ENCODE measurements at regions not wholly inside any gene's neighbourhood (a gene's known extent, or its start where the extent isn't known, plus 50 kb on each side); places are given as distances from the start of the nearest gene placed in this dataset.

DNA sequence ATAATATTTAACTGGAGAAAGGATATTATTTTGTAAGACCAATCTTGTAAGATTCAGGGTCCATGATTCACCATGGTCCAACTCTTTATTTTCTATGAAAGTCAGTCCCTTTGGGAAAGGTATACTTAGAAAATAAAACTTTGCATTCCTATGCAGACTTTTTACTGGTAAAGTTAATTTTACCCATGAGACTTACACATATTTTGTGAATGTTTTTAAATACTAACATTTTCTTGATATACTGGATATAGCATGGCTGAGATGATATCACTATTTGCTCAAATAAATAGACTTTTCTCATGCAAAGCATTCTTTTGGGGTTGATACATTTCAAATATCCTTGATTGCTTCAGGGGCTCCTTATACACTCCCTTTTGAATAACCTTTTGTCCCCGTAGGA is 512.1 kb downstream of the MAN2A1 start:
- no peak overlapping the region for H3K27ac Mint-ChIP-seq
- H3K4me3 Mint-ChIP-seq = no peak overlapping the region
- H3K27me3 Mint-ChIP-seq = no peaks in the 10 kb centered on the region
- H3K9me3 Mint-ChIP-seq = no peaks in the 10 kb centered on the region
- no peak for ATAC-seq
- no peaks in the 10 kb centered on the region for H3K4me1 Mint-ChIP-seq
- H3K36me3 Mint-ChIP-seq = no peaks in the 10 kb centered on the region

DNA sequence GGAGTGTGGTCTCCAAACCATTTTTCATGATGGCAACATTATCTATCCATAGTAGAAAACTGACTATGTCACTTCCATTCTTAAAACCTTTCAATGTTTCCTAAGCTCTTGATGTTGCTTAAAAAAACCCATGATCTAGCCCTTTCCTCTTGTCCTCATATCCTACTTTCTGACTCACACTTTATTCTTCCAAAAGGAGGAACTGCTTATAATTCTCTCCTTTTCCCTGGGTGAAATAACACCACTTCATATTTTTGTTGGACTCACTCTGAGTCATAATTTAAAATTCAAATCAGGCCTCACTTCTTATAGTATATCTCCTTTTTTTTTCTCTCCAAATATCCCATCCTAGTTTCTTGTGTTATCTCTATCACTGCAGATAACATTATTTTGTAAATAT is 513.9 kb downstream of the MAN2A1 start:
- H3K9me3 Mint-ChIP-seq = no peaks in the 10 kb centered on the region
- ATAC-seq = no peak
- H3K36me3 Mint-ChIP-seq = no peaks in the 10 kb centered on the region

DNA sequence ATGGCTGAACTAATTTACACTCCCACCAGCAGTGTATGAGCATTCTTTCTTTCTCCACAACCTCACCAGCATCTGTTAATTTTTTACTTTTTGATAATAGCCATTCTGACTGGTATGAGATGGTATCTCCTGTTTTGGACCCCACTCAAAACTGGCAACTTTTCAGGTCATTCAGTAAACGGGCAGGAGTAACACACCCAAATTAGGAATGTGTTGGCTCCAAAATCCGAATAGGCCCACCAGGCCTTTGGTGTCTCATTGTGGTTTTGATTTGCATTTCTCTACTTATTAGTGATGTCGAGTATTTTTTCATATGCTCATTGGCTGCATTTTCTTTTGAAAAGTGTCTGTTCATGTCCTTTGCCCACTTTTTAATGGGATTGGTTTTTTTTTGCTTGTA is 517.1 kb downstream of the TMEM232 start:
- Mint-ChIP-seq H3K27me3 (no peaks in the 10 kb centered on the region), H3K36me3 (no peaks in the 10 kb centered on the region), H3K27ac (no peak overlapping the region), H3K4me1 (no peaks in the 10 kb centered on the region), H3K9me3 (peaks cover 6% of the 10 kb centered on the region), H3K4me3 (no peak overlapping the region)
- no peak for ATAC-seq

More for the DNA sequence above, 513.9 kb downstream of the MAN2A1 start:
- Mint-ChIP-seq H3K27ac (no peak overlapping the region), H3K4me3 (no peak overlapping the region), H3K4me1 (no peaks in the 10 kb centered on the region), H3K27me3 (no peaks in the 10 kb centered on the region)

DNA sequence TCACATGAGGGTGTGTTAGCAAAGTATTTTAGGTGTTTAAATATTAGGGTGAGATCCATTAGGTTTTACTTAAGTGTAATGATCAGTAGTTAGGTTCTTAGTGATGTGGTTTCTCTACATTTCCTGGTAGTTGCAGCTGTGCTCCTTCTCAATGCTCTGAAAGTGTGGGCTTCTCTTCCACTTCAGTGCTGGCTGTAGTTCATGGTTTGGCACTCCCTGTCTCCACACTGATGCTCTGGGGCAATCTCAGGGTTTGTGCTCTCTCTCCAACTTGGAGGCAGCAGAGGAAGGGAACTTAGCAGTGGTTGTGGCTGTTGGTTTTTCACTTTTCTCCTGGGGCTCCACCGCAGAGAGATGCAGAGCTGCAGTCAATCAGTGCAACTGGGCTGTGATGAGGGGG is 507.5 kb downstream of the TMEM232 start:
- ATAC-seq = no peak
- H3K4me1 Mint-ChIP-seq = no peaks in the 10 kb centered on the region
- no peak overlapping the region for H3K4me3 Mint-ChIP-seq
- H3K27me3 Mint-ChIP-seq = no peaks in the 10 kb centered on the region
- peaks cover 30% of the 10 kb centered on the region for H3K9me3 Mint-ChIP-seq
- no peaks in the 10 kb centered on the region for H3K36me3 Mint-ChIP-seq
- no peak overlapping the region for H3K27ac Mint-ChIP-seq

DNA sequence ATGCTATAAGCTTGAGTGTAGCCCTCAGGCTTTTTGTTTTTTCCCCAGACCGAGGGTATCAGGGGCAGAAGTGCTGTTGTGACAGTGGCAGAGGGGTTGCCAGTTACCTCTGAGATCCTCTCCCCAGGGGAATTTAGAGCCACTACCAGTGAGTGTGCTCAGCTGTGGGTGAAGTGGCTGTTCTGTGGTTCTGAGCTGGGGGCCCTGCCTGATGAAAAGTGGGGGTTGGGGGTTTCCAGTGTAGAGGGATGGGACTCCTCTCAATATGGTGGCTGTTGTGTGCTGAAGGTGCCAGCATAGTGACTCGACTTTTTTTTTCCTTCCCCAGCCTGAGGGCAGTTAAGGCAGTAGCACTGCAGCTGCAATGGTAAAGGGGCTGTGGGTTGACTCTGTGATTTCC is 506.7 kb downstream of the TMEM232 start:
- H3K27me3 Mint-ChIP-seq = no peaks in the 10 kb centered on the region
- H3K4me1 Mint-ChIP-seq = no peaks in the 10 kb centered on the region
- H3K27ac Mint-ChIP-seq = no peak overlapping the region
- peaks cover 30% of the 10 kb centered on the region for H3K9me3 Mint-ChIP-seq
- no peaks in the 10 kb centered on the region for H3K36me3 Mint-ChIP-seq
- no peak overlapping the region for H3K4me3 Mint-ChIP-seq
- no peak for ATAC-seq

DNA sequence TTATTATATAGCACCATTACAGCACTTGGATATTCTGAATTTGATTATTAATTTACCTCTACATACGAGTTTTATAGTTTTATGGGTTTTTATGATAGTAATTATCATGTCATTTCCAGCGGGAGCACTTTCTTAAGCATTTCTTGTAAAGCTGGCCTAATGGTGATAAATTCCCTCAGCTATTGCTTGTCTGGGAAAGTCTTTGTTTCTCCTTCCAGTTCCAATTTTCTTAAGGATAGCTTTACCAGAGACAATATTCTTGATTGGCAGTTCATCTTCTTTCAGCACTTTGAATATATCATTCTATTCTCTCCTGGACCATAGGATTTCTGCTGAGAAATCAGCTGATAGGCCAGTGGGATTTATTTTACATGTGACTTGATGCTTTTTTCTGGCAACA is 505.4 kb downstream of the TMEM232 start:
- Mint-ChIP-seq H3K4me1 (no peaks in the 10 kb centered on the region), H3K27ac (no peak overlapping the region), H3K9me3 (peaks cover 26% of the 10 kb centered on the region), H3K4me3 (no peak overlapping the region), H3K36me3 (no peaks in the 10 kb centered on the region), H3K27me3 (no peaks in the 10 kb centered on the region)
- no peak for ATAC-seq

DNA sequence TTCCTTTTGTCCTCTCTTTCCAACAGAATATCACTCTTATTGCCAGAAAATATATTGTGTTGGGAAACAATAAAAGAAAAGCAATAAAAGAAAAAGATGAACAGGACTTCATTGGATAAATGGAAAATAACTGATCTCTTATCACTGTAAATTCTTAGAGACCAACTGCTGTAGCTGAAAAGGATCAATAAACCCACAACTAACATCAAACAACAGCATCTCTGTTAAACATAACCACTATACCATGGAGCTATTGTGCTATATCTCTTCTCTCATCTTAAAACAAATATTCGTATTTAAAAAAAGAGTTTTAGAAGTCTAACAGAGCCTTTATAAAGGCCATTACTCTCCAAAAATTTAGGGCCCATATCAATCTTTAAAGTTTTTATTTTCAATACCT is 502.4 kb downstream of the TMEM232 start:
- H3K27ac Mint-ChIP-seq = no peak overlapping the region
- ATAC-seq = no peak
- H3K27me3 Mint-ChIP-seq = no peaks in the 10 kb centered on the region
- H3K36me3 Mint-ChIP-seq = no peaks in the 10 kb centered on the region
- peaks cover 18% of the 10 kb centered on the region for H3K9me3 Mint-ChIP-seq
- H3K4me1 Mint-ChIP-seq = no peaks in the 10 kb centered on the region
- H3K4me3 Mint-ChIP-seq = no peak overlapping the region

DNA sequence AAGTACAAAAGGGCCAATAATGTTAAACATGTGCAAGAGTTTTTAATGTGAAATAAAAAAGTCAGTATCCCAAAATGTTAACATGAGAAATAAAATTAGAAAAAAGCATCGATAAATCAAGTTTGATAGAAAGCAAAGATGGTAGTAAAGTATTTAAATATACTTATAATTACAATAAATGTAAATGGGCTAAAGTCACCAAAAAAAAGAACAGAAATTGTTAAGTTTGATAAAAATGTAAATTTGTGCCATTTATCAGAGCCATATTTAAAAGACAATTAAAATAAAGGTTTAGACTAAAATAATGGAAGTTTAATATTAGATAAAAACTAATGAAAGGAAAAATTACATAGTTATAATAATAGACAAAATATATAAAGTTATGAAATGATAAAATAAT is 500.5 kb downstream of the TMEM232 start:
- no peak overlapping the region for H3K27ac Mint-ChIP-seq
- H3K27me3 Mint-ChIP-seq = no peaks in the 10 kb centered on the region
- no peak overlapping the region for H3K4me3 Mint-ChIP-seq
- peaks cover 30% of the 10 kb centered on the region for H3K9me3 Mint-ChIP-seq
- ATAC-seq = no peak
- H3K4me1 Mint-ChIP-seq = no peaks in the 10 kb centered on the region
- no peaks in the 10 kb centered on the region for H3K36me3 Mint-ChIP-seq

DNA sequence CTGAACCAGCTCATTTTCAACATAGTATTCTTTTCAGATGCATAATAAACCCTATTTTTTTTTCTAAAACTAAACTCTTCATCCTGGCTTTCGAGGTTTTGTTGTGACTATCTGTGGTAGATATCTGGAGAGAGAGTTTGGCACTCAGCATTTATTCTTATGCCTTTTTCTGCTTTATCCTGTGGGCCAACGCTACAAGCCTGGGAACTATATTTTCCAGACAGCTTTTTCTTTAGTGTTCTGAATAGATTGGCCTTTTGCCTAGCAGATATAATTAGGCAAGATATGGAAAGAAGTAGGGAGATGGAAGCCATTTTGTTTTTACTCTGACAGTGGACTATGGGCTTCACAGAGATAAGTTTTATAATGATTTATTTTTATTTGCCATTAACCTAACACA is 486.7 kb downstream of the TMEM232 start:
- Mint-ChIP-seq H3K4me3 (no peak overlapping the region), H3K4me1 (no peaks in the 10 kb centered on the region), H3K9me3 (no peaks in the 10 kb centered on the region), H3K27ac (no peak overlapping the region), H3K27me3 (no peaks in the 10 kb centered on the region), H3K36me3 (no peaks in the 10 kb centered on the region)
- no peak for ATAC-seq

DNA sequence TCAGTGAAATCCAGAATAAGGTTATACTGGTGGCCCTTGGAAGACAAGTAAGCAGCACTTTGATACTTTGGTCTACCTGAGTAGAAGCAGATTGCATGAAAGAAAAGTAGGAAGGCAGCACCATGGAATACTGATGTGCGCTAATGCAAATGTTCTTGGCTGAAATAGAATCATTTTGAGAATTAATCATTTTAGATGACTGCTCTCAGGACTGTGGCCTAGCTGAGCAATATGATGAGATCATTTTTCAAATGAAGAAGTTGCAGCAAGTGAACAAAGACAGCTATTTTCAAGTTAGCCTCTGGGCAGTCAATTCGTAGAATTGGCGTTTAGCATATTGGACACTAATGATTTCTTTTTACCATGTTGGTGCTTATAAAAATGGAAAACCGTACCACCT is 483.5 kb downstream of the TMEM232 start:
- H3K4me1 Mint-ChIP-seq = no peaks in the 10 kb centered on the region
- H3K9me3 Mint-ChIP-seq = no peaks in the 10 kb centered on the region
- H3K27ac Mint-ChIP-seq = no peak overlapping the region
- H3K4me3 Mint-ChIP-seq = no peak overlapping the region
- H3K27me3 Mint-ChIP-seq = no peaks in the 10 kb centered on the region
- H3K36me3 Mint-ChIP-seq = no peaks in the 10 kb centered on the region
- ATAC-seq = no peak

DNA sequence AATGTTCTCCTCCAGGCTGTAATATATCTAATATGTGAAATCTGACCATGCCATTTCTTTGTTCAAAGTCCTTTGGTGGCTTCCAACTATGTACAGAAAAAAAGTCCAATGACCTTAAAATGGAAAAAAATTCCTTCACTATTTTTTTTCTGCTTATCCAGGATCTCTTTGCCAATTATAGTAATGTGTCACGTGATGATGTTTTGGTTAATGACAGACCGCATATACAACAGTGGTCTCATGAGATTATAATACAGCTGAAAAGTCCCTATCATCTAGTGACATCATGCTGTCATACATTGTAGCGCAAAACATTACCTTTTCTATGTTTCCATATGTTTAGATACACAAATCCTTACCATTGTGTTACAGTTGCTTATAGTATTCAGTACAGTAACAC is 477.6 kb downstream of the TMEM232 start:
- H3K4me1 Mint-ChIP-seq = no peaks in the 10 kb centered on the region
- no peak overlapping the region for H3K27ac Mint-ChIP-seq
- no peaks in the 10 kb centered on the region for H3K9me3 Mint-ChIP-seq
- no peaks in the 10 kb centered on the region for H3K27me3 Mint-ChIP-seq
- no peaks in the 10 kb centered on the region for H3K36me3 Mint-ChIP-seq
- H3K4me3 Mint-ChIP-seq = no peak overlapping the region
- ATAC-seq = no peak

DNA sequence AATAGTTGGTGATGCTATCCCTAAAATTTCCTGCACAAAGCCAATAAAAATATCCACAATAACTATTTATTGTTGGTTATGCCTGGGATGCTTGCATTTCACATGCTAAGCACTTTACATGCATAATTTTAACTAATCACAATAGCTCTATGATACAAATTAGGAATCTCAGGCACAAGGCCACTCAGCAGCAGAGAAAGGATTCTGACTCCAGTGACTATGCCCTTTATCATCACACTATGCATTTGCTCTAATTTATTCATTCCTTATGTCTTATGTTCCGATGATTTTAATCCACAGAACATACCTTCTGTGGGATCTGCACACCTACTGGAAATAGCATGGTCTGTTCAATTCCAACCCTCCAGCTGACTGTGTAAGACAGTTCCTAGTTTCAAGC is 476.1 kb downstream of the TMEM232 start:
- Mint-ChIP-seq H3K27me3 (no peaks in the 10 kb centered on the region), H3K27ac (no peak overlapping the region), H3K4me1 (no peaks in the 10 kb centered on the region), H3K9me3 (no peaks in the 10 kb centered on the region), H3K4me3 (no peak overlapping the region), H3K36me3 (no peaks in the 10 kb centered on the region)
- no peak for ATAC-seq

DNA sequence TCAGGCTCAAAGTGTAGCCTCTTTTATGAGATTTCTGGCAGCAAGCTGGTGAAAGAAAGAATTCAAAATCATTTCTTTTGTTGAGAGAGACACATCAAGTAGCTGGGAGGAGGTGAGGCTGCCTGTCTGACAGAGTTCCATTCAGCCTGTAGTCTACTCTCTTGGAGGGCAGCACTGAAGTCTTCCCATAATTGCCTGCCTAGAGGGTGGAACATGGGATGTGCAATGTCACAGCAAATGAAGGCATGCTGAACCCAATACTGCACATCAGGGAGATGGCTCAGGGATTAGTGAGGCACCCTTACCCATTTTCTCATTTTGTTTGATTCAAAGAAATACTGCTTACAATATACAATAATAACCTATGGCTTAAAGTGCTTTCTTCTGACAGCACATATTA is 475.7 kb downstream of the TMEM232 start:
- no peaks in the 10 kb centered on the region for H3K36me3 Mint-ChIP-seq
- H3K4me1 Mint-ChIP-seq = no peaks in the 10 kb centered on the region
- no peak overlapping the region for H3K27ac Mint-ChIP-seq

DNA sequence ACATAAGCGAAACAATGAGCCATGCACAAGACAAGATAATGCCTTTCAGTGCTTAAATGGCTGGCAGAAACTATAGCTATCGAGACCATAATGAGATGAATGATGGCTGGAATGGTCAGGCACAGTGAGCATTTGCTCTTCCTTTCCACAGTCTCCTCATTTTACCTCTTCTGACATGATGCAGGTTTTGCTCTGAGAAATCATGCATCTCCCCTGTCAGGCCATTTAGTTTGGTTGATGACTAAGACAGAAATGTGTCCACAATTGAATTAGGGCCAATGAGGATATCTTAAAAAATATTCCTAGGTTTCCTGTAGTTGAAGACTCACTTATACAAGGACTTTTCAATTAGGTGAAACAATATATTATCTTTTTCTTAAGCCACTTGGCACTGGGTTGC is 475.1 kb downstream of the TMEM232 start:
- Mint-ChIP-seq H3K4me1 (no peaks in the 10 kb centered on the region), H3K27me3 (no peaks in the 10 kb centered on the region), H3K36me3 (no peaks in the 10 kb centered on the region), H3K9me3 (no peaks in the 10 kb centered on the region), H3K4me3 (no peak overlapping the region), H3K27ac (no peak overlapping the region)
- no peak for ATAC-seq

More for the DNA sequence above, 475.7 kb downstream of the TMEM232 start:
- Mint-ChIP-seq H3K4me3 (no peak overlapping the region), H3K27me3 (no peaks in the 10 kb centered on the region), H3K9me3 (no peaks in the 10 kb centered on the region)
- no peak for ATAC-seq

DNA sequence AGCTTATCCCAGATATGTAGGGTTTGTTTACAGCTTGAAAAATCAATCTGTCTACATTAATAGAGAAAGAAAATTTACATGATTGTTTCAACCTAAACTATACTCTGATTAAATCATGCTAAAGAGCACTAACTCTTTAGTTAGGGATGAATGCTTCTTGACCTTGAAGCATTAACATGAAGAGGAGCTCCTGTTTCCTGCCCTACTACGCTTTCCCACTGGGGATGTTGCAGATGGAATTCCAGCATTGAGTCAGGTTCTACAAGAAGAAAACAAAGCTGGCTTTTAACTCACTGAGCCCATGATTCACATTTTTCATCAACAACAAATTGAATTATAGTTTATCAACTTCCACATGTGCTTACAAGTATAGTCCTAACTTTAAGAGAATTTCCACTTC is 471.3 kb downstream of the TMEM232 start:
- H3K36me3 Mint-ChIP-seq = no peaks in the 10 kb centered on the region
- H3K27me3 Mint-ChIP-seq = no peaks in the 10 kb centered on the region
- H3K27ac Mint-ChIP-seq = no peak overlapping the region
- no peak overlapping the region for H3K4me3 Mint-ChIP-seq
- no peaks in the 10 kb centered on the region for H3K9me3 Mint-ChIP-seq
- H3K4me1 Mint-ChIP-seq = no peaks in the 10 kb centered on the region
- ATAC-seq = no peak

DNA sequence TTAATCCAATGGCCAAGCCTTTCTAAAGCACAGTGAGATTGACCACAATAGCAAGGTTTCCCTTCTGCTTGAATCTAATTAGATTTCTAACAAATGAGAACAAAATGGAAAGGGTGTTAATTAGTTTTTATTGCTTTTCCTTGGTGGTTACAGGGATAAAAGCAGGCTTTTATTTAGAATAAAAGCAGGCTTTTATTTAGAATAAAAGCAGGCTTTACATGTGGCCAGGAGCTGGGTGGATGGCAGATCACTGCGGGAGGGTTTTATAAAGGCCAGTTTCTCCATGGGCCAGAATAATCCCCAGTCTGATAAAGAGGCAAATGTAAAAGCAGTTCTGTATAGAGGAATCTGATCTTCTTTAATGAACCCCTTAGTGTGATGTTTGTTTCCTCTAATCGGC is 470.2 kb downstream of the TMEM232 start:
- Mint-ChIP-seq H3K4me1 (no peaks in the 10 kb centered on the region), H3K4me3 (no peak overlapping the region), H3K27me3 (no peaks in the 10 kb centered on the region), H3K36me3 (no peaks in the 10 kb centered on the region), H3K9me3 (no peaks in the 10 kb centered on the region), H3K27ac (no peak overlapping the region)
- ATAC-seq = no peak

DNA sequence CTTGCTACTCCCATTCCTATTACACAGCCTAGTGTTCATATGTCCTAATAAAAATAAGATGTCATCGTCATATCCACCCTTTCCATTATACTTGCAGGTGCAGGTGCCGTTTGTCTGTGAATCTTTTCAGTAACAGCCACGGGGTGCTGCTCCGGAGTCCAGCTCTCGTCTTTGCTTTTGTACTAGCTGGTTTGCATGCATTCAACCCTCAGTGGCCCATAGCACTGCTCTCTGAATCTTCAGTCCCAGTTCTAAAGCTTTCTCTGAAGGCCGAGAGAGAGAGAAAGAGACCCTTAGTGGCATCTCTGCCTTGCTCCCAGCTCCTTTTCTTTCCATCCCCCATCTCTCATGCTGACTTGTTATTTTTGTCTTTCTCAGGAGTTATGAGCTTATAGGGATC is 468.5 kb downstream of the TMEM232 start:
- Mint-ChIP-seq H3K4me3 (no peak overlapping the region), H3K4me1 (no peaks in the 10 kb centered on the region), H3K27me3 (no peaks in the 10 kb centered on the region), H3K27ac (no peak overlapping the region), H3K9me3 (no peaks in the 10 kb centered on the region), H3K36me3 (no peaks in the 10 kb centered on the region)
- ATAC-seq = no peak
